Activated effector memory CD4-positive, alpha-beta T cell treated with Interleukin-2 at 50 U/mL for 16 hours (primary cell): ENCODE measurements at regions not wholly inside any gene's neighbourhood (a gene's known extent, or its start where the extent isn't known, plus 50 kb on each side); places are given as distances from the start of the nearest gene placed in this dataset.
"Not testable (repeated sequence)": the region's sequence is repeated elsewhere in the genome, so short reads cannot be mapped to it uniquely, and the experiment has no call there.

Experiments
- DNase-seq: peaks from one replicate; pipeline ENCODE4 v3.0.0-alpha.2; 2020

- no peak for DNase-seq
Measured at GRCh38 chr7:66504131-66504530, 124.5 kb upstream of the KCTD7 start.

- no peak for DNase-seq
Measured at GRCh38 chr7:66505009-66505408, 123.7 kb upstream of the KCTD7 start.

DNA sequence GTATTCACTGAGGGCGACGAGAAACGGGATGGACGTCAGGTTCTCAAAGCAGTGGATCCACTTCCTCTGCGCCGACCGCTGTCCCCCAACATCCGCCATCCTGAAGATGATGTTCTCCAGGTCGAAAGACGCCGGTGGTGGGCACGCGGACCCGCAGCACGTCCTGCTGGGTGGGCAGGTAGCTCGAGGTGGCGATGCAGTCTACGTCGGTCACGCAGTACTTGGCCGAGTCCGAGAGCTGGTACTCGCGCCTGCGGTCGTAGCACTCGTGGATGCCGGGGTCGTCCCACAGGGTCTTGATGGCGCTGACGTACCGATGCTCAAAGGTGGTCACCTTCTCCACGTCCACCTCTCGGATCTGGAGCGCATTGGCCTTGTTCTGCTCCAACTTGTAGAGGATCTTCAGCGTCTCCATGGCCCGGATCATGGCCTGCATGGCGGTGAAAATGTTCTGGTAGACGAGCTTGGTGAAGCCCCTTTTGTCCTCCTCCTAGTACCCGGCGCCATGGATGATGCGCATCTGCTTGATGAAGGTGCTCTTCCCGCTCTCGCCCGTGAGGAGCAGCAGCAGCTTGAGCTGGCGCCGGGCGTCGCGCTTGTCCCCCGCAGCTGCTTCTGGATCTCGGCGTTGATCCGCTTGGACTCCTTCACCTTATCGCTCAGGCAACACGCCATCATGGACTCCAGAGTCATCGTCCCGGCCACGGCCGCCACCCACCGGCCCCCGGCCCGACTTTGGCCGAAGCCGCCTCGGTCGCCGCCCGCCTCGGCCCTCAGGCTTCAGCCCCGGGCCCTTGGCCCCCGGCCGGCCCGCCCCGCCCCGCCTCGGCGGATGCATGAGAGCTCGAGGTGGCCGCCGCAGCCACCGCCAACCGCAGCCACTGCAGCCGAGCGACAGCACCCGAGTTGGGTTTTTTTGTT, 122.9 kb upstream of the KCTD7 start:
- DNase-seq = peak; percentile 20

DNA sequence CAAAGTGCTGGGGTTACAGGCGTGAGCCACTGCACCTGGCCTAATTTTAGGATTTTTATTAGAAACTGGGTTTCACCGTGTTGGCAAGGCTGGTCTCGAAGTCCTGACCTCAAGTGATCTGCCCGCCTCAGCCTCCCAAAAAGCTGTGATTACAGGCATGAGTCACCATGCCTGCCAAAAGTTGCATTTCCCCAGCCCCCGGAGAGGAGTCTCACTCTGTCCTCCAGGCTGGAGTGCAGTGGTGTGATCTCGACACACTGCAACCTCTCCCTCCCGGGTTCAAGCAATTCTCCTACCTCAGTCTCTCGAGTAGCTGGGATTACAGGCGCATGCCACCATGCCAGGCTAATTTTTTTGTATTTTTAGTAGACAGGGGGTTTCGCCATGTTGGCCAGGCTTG, 122.0 kb upstream of the KCTD7 start:
- not testable (repeated sequence) for DNase-seq

DNA sequence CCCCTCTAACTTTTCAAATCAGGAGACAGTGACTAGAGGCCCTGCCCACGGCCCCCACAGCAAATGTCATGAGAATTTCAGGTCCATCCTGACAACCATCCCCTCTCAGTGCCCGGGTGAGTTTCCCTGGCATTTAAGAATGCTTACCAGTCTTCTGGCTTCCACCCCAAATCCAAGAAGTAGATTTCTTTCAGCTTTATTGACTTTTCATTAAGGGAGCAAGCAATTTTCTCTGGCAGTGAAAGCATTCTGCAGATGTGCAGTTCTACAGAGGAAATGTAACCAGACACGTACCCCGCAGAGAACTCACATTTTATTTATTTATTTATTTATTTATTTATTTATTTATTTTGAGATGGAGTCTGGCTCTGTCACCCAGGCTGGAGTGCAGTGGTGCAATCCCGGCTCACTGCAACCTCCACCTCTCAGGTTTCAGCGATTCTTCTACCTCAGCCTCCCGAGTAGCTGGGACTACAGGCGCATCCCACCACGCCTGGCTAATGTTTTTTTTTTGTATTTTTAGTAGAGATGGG, 120.9 kb upstream of the KCTD7 start:
- no peak for DNase-seq

- no peak for DNase-seq
Measured at GRCh38 chr7:66508431-66508830, 120.2 kb upstream of the KCTD7 start.

- DNase-seq = no peak
Measured at GRCh38 chr7:66514050-66514449, 114.6 kb upstream of the KCTD7 start.

DNA sequence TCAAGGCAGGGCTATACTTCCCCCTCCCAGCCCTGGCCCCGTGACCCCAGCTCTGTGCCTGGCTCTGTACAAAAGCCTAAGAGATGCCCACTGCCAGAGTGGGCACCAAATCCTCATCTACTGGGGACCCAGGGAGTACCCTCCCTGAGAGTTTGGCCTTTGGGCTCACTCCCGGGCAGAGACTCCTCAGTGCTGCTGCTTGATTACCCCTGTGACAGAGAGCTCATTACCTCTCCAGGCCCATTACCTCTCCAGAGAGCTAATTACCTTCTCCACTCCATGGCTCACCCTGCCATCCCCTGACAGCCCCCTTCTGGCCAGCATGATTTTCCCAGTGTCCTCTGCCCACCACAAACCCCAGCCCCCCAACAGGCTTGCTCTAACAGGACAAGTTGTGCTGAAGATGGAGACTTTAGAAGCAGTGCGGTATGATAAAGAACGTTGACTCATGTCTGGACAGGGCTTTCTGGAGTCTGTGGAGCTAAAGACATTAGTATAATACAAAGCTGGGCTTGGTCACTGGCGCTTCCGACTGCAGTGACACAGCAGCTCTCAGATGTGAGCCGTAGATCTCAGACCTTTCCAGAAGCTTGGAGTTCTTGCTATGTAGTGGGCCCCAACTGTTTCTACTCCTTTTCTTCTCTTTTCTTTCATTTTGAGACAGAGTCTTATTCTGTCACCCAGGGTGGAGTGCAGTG, 111.3 kb upstream of the KCTD7 start:
- DNase-seq = no peak

- no peak for DNase-seq
Measured at GRCh38 chr7:66518151-66518691, 110.5 kb upstream of the KCTD7 start.

- no peak for DNase-seq
Measured at GRCh38 chr7:66521675-66522074, 107.0 kb upstream of the KCTD7 start.

DNA sequence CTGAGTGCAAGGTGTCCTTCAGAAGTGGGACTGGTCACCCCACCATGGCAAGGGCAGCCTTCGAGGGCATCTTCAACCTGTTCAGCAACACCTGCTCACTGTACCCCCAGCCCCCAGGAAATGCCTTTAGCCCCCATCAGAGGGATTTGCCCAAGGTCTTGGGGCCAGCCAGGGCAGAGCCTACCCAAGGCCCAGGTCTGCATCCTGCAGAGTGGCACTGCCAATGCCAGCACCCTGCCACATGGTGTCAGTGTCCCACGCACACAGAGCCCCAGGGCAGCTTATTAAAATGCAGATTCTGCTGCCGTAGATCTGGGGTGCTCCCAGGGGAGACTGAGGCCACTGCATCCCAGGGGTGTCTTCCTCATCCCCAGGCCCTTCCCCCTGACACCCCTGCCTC, 106.2 kb upstream of the KCTD7 start:
- DNase-seq = no peak

DNA sequence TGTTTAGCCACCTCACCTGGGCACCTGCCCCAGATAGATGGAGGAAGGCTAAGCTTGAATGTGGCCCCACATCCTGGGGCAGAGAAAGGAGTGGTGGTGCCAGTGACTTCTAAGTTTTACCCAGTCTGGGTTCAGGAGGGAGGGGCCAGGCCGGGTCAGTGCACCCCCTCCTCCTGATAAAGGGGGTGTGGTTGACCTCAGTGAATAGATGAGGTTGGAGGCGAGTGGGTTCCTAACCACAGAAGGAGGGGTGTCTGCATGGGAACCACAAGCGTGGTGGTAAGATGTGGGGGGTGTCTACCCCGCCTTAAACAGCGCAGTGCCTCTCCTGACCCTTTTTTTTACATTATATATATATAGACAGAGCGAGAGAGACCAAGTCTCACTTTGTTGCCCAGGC, 105.3 kb upstream of the KCTD7 start:
- no peak for DNase-seq

- DNase-seq = no peak
Measured at GRCh38 chr7:66524738-66525137, 103.9 kb upstream of the KCTD7 start.

- not testable (repeated sequence) for DNase-seq
Measured at GRCh38 chr7:66526782-66527181, 101.9 kb upstream of the KCTD7 start.

- DNase-seq = no peak
Measured at GRCh38 chr7:66528652-66529051, 100.0 kb upstream of the KCTD7 start.

DNA sequence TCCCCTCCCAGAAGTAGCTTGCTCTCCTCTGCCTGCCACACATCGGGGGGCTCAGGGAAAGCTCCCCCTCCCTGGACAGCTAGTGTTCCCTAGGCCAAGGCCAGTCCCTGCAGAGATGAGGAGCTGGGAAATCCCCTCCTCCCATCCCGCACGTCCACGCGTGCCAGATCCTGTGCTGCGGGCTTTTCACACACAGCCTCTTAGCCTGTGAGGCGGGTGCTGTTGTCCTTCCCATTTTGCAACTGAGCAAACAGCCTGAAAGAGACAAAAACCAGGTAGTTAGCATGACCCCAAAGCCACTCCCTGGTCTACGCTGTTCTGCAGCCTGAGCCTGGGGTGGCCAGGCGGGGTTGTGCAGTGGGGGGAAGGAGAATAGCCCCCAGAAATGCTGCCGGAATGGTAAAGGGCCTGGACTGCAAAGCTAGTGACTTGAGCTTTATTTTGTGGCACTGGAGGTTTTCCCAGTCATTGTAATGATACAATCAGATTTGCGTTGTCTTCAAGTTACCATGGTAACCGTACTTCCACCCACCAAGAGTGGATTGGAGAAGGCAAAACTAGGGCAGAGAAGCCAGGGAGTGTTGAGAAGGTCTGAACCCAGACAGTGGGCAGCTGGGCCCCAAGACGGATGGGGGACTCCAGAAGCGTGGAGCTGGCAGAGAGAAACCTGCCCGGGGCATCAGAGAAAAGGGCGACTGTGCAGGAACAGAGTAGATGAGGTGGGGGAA, 98.6 kb upstream of the KCTD7 start:
- no peak for DNase-seq

DNA sequence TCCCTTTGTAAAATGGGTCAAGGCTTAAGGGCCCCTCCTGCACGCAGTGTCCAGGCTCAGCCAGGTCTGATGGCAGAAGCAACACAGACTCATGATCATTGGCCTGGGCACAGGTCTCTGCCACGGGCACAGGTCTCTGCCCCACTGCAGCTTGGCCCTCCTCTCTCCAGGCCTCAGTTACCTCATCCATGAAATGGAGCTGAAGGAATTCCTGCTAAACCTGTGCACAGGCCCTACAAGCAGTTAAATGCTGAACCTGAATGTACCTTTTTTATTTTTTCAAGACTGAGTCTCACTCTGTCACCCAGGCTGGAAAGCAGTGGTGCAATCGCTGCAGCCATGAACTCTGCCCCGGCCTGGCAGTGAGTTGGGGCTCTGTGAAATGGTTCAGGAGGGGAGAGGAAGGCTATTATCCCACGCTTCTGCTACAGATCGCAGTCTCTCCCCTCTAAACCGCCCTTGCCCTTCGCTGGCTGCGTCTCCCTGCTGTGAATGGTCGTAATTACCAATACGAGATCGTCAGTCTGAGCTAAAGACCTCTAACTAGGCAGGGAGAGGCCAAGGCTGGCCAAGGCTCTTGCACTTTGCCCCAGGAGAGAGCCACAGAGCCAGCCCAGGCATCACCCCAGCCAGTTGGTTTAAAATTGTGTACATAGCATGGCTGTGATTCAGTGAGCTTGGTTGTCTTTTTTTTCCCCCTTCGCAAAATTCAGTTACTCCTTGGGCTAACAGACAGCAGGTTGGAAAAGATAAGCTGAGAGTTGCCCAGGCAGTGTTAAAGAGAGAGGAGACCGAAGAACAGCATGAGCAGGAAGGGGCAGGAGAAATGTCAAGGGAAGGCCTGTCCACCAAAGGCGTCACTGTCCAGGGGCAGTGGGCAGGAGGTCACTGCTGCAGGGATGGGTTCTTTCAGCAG, 93.0 kb upstream of the KCTD7 start:
- no peak for DNase-seq

- DNase-seq = no peak
Measured at GRCh38 chr7:66537380-66537779, 91.3 kb upstream of the KCTD7 start.

DNA sequence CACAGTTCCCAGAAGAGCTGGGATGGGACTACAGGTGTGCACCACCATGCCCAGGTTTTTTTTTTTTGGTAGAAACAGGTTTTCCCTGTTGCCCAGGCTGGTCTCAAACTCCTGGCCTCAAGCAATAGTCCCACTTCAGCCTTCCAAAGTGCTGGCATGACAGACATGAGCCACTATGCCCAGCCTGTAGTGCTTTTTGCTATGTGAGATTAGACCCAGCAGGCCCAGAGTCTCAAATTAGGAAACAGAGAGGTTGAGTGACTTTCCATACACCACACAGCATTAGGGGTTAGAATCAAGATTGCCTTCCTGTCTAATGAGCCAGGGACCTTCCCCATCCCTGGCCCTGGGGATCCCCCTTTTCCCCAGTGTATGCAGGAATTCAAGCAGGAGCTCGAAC, 90.8 kb upstream of the KCTD7 start:
- DNase-seq = no peak

GRCh38 chr7:66539264-66539623, 89.4 kb upstream of the KCTD7 start:
- no peak for DNase-seq

DNA sequence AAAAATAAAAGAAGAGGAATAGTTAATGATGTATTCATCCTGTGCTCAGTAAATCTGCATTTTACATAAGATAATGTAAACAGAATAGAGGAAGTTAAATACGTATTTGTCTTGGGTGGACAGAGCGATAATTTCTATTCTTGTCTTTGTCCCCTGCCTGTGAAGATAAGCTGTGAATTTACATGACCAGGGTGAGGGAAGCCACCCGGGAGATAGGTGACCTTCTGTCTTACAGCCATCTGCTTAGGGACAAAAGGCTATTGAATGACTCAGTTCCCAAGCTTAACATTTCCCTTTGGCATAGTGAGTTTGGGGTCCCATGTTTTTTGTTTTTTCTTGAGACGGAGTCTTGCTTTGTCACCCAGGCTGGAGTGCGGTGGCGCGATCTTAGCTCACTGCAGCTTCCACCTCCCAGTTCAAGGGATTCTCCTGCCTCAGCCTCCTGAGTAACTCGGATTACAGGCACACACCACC, 88.7 kb upstream of the KCTD7 start:
- no peak for DNase-seq

DNA sequence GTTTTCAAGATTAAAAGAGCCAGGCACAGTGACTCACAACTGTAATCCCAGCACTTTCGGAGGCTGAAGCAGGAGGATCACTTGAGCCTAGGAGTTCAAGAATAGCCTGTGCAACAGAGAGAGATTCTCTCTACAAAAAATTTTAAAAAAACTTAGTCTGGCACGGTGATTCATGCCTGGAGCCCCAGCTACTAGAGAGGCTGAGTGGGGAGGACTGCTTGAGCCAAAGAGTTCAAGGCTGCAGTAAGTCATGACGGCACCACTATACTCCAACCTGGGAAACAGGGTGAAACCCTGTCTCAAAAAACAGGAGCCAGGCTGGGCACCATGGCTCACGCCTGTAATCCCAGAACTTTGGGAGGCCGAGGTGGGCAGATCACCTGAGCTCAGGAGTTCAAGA, 86.6 kb upstream of the KCTD7 start:
- no peak for DNase-seq
